ENCODE measurements at regions not wholly inside any gene's neighbourhood (a gene's known extent, or its start where the extent isn't known, plus 50 kb on each side); places are given as distances from the start of the nearest gene placed in this dataset.

DNA sequence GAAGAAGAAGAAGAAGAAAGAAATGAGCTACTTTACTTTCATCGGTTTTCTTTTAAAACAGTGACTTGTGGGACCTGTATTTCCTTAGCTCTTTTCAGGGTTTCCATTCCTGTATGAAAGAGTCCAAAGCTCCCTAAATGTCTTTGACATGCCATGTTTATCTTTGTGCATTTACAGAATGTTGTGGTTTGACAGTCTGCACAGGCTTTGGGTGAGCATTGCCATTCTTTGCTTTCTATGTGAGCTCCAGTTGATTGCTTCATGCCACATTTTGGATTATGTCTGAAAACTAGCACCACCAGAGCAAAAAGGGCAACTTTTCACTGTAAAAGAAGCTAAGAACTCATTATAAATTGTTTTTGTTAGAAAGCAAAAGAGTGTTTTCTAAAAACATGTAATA is 733.4 kb downstream of the TLE4 start:
- 88% methylated on average over 1 of the region's 1 CpG for WGBS
- intact Hi-C loops (cut with DNase I), result no loop called here

DNA sequence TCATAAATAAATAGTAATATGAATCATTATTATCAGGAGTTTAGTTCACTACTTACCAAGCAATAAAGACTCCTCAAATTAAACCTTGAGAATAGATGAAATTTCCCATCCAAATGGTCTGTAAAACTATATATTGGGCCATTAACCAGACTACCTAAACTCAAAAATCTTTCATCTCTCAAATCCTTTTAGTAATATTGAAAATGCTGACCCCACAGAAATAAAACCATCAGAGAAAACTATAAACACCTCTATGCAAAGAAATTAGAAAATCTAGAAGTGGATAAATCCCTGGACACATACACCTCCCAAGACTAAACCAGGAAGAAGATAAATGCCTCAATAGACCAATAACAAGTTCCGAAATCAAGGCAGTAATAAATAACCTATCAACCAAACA is 723.2 kb downstream of the TLE4 start:
- Histone ChIP-seq H3K9me3 (peaks cover 0 to 7% (median 0%) of the 10 kb centered on the region in 4 donors), H3K36me3 (no peaks in the 10 kb centered on the region), H3K27me3 (no peaks in the 10 kb centered on the region), H3K4me1 (no peaks in the 10 kb centered on the region), H3K27ac (replicated peaks in 1 of 4) (no peak overlapping the region), H3K4me3 (no peak overlapping the region)
- intact Hi-C loops (cut with DNase I), result no loop called here
- WGBS, result 86% methylated on average over 1 of the region's 1 CpG
- DNase-seq (ENCODE audit: extremely low spot score), result no peak
- TF ChIP-seq EP300 (IDR thresholded peaks at IDR 0.05) (no peak), POLR2A (IDR thresholded peaks at IDR 0.05; ENCODE audit: low read depth) (no peak), POLR2AphosphoS5 (IDR thresholded peaks at IDR 0.05) (no peak)
- TF ChIP-seq, protein P1, sequence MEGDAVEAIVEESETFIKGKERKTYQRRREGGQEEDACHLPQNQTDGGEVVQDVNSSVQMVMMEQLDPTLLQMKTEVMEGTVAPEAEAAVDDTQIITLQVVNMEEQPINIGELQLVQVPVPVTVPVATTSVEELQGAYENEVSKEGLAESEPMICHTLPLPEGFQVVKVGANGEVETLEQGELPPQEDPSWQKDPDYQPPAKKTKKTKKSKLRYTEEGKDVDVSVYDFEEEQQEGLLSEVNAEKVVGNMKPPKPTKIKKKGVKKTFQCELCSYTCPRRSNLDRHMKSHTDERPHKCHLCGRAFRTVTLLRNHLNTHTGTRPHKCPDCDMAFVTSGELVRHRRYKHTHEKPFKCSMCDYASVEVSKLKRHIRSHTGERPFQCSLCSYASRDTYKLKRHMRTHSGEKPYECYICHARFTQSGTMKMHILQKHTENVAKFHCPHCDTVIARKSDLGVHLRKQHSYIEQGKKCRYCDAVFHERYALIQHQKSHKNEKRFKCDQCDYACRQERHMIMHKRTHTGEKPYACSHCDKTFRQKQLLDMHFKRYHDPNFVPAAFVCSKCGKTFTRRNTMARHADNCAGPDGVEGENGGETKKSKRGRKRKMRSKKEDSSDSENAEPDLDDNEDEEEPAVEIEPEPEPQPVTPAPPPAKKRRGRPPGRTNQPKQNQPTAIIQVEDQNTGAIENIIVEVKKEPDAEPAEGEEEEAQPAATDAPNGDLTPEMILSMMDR (IDR thresholded peaks at IDR 0.05), result no peak

More for the DNA sequence above, 733.4 kb downstream of the TLE4 start:
- TF ChIP-seq POLR2AphosphoS5 (IDR thresholded peaks at IDR 0.05), result no peak
- TF ChIP-seq, protein P1 (IDR thresholded peaks at IDR 0.05), result no peak
- no peak for TF ChIP-seq EP300 (IDR thresholded peaks at IDR 0.05)
- TF ChIP-seq POLR2A (IDR thresholded peaks at IDR 0.05; ENCODE audit: low read depth), result no peak
- Histone ChIP-seq H3K27me3 (no peaks in the 10 kb centered on the region), H3K4me1 (no peaks in the 10 kb centered on the region), H3K36me3 (no peaks in the 10 kb centered on the region), H3K9me3 (no peaks in the 10 kb centered on the region), H3K27ac (replicated peaks in 1 of 4) (no peak overlapping the region), H3K4me3 (no peak overlapping the region)
- DNase-seq (ENCODE audit: extremely low spot score), result no peak

DNA sequence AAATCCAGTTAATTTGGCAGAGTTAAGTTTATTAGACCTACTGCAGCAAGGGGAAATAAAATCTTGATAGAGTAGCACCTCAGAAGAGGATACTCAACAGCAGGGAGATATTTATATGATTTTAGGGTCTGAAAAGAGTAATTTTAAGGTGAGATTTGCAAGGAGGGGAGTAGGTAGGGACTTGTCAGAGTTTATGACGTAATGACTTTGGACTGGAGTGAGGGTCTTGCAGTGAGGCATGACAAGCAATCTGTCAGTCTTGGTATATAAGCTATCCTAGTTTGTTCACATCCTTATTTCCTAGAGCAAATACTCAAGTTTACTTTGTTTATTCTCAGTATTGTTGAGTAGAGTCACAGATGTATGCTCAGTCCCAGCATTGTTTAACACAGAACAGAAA is 722.6 kb downstream of the TLE4 start:
- DNase-seq (ENCODE audit: extremely low spot score), result no peak
- WGBS, result 89% methylated on average over 1 of the region's 1 CpG
- TF ChIP-seq POLR2A (IDR thresholded peaks at IDR 0.05; ENCODE audit: low read depth) (no peak), EP300 (IDR thresholded peaks at IDR 0.05) (no peak), POLR2AphosphoS5 (IDR thresholded peaks at IDR 0.05) (no peak)
- TF ChIP-seq, protein P1 (IDR thresholded peaks at IDR 0.05), result no peak
- intact Hi-C loops (cut with DNase I), result no loop called here
- Histone ChIP-seq H3K36me3 (no peaks in the 10 kb centered on the region), H3K4me3 (no peak overlapping the region), H3K9me3 (peaks cover 0 to 7% (median 0%) of the 10 kb centered on the region in 4 donors), H3K27me3 (no peaks in the 10 kb centered on the region), H3K27ac (replicated peaks in 1 of 4) (no peak overlapping the region), H3K4me1 (no peaks in the 10 kb centered on the region)

DNA sequence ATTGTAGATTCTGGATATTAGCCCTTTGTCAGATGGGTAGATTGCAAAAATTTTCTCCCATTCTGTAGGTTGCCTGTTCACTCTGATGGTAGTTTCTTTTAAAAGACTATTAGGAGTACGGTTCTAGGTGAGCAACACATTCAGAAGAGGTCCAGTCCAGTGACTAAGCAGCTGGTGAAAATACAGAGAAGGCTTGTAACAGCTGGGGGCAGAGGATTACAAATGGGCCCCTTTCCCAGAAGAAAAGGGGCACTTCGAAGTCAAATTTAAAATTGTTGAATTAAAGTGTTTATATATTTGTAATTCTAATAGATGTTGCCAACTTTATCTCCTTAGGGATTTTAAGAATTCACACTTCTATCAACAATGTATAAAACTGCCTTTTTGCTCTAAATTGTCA is 720.5 kb downstream of the TLE4 start:
- intact Hi-C loops (cut with DNase I), result no loop called here
- no peak overlapping the region for H3K27ac ChIP-seq (replicated peaks in 1 of 4)
- TF ChIP-seq EP300 (IDR thresholded peaks at IDR 0.05) (no peak), POLR2AphosphoS5 (IDR thresholded peaks at IDR 0.05) (no peak), POLR2A (IDR thresholded peaks at IDR 0.05; ENCODE audit: low read depth) (no peak)
- TF ChIP-seq, protein P1 (IDR thresholded peaks at IDR 0.05), result no peak
- no peak for DNase-seq (ENCODE audit: extremely low spot score)
- H3K36me3 ChIP-seq, result no peaks in the 10 kb centered on the region
- H3K4me1 ChIP-seq, result no peaks in the 10 kb centered on the region
- peaks cover 0 to 7% (median 0%) of the 10 kb centered on the region in 4 donors for H3K9me3 ChIP-seq
- H3K4me3 ChIP-seq, result no peak overlapping the region
- no peaks in the 10 kb centered on the region for H3K27me3 ChIP-seq
- 48% methylated on average over 2 of the region's 2 CpGs for WGBS

DNA sequence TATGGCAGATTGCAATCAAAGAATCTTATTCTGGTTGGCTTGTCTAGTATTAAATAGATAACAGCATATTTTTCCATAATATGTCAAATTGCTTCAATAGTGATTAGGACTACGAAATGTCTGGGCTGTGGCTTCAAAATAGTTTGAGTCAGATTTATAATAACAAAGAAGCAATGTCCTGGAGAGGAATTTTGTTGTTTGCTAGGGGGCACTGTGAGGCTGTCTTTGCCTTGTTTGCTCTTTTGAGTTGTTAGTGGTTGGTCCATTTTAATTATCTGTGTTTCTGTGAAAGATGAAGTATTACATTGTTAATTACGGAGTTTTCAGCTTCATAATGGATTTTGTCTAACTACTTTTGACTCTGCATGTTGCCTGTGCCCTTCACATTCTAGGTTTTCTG is 713.6 kb downstream of the TLE4 start:
- intact Hi-C loops (cut with DNase I), result no loop called here
- DNase-seq (ENCODE audit: extremely low spot score), result no peak
- H3K4me3 ChIP-seq, result no peak overlapping the region
- H3K4me1 ChIP-seq, result no peaks in the 10 kb centered on the region
- no peaks in the 10 kb centered on the region for H3K9me3 ChIP-seq
- no peak for TF ChIP-seq POLR2AphosphoS5 (IDR thresholded peaks at IDR 0.05)
- TF ChIP-seq, protein P1 (IDR thresholded peaks at IDR 0.05), result no peak
- no peak for TF ChIP-seq EP300 (IDR thresholded peaks at IDR 0.05)
- no peak for TF ChIP-seq POLR2A (IDR thresholded peaks at IDR 0.05; ENCODE audit: low read depth)
- WGBS, result 49% methylated on average over 2 of the region's 2 CpGs
- H3K27ac ChIP-seq (replicated peaks in 1 of 4), result no peak overlapping the region
- H3K27me3 ChIP-seq, result no peaks in the 10 kb centered on the region
- no peaks in the 10 kb centered on the region for H3K36me3 ChIP-seq
